Suprapubic skin (tissue), 4 donors: ENCODE measurements at regions not wholly inside any gene's neighbourhood (a gene's known extent, or its start where the extent isn't known, plus 50 kb on each side); places are given as distances from the start of the nearest gene placed in this dataset.

ENCODE experiments used
- EP300 ChIP-seq: sonication (generic); formaldehyde crosslinking; IDR thresholded peaks from one replicate; pipeline ENCODE4 v1.6.1; 2017; ENCODE audit warnings: antibody characterized with exemption
- POLR2A ChIP-seq, 2 donors: fragments of 450-650 bp; IDR thresholded peaks; one replicate each; pipeline ENCODE4 v1.6.1; 2017; ENCODE audit warnings: antibody characterized with exemption in 2 of 2, mild to moderate bottlenecking in 2 of 2, moderate library complexity in 2 of 2
- POLR2AphosphoS5 ChIP-seq, 3 donors: sonication (generic); formaldehyde crosslinking; IDR thresholded peaks; one replicate each; pipeline ENCODE4 v1.6.1; 2017; ENCODE audit warnings: antibody characterized with exemption in 3 of 3
- TF ChIP-seq, protein P1 (sequence below), 2 donors: fragments of 200-600 bp in 1 of 2; fragments of 450-650 bp in 1 of 2; sonication (generic) in 1 of 2; IDR thresholded peaks; one replicate each; pipeline ENCODE4 v1.5.1; 2016 to 2019; ENCODE audit warnings: antibody characterized with exemption in 2 of 2, mild to moderate bottlenecking in 1 of 2, moderate library complexity in 1 of 2

DNA sequence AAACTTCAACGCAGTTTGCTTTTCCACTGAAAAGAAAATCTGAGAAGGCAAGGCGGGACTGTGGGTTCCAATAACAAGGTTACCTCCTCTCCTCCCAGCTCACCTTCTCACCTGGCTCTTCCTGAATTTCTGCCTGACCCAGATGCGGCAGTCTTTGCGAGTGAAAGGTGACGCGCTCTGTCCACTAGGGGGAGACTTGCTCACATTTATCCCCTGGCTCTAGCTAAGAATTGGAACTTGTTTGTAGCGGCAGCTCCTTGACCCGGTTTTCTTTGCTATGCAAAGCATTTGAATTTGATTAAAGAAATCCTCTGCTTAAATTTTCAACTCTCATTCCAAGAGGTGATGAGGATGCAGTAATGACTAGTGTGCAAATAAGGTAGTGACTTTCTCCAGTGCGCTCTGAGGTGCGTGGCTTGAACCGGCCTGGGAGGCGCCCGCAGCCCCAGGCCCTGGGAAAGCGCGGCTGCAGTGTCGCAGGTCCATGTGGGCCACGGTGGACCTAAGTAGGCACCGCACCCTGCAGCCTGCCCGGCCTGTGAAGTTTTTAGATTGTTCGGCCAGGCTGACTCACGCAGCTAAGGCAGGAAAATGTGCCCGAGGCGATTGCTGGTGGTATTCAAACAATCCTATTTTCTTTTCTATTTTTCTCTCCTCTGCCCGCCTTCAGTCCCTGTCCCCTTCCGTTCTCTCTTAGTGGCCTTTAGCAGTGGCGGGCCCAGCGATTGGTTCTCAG, 336.9 kb upstream of the NPSR1 start:
- TF ChIP-seq POLR2AphosphoS5 (IDR thresholded peaks at IDR 0.05) (no peak), POLR2A (IDR thresholded peaks at IDR 0.05) (no peak), EP300 (no peak)
- TF ChIP-seq, protein P1, sequence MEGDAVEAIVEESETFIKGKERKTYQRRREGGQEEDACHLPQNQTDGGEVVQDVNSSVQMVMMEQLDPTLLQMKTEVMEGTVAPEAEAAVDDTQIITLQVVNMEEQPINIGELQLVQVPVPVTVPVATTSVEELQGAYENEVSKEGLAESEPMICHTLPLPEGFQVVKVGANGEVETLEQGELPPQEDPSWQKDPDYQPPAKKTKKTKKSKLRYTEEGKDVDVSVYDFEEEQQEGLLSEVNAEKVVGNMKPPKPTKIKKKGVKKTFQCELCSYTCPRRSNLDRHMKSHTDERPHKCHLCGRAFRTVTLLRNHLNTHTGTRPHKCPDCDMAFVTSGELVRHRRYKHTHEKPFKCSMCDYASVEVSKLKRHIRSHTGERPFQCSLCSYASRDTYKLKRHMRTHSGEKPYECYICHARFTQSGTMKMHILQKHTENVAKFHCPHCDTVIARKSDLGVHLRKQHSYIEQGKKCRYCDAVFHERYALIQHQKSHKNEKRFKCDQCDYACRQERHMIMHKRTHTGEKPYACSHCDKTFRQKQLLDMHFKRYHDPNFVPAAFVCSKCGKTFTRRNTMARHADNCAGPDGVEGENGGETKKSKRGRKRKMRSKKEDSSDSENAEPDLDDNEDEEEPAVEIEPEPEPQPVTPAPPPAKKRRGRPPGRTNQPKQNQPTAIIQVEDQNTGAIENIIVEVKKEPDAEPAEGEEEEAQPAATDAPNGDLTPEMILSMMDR (IDR thresholded peaks at IDR 0.05): peak in 1 of 2 donors; percentile 72
